Activated CD8-positive, alpha-beta T cell treated with anti-CD3 and anti-CD28 coated beads for 36 hours (primary cell): ENCODE measurements at regions not wholly inside any gene's neighbourhood (a gene's known extent, or its start where the extent isn't known, plus 50 kb on each side); places are given as distances from the start of the nearest gene placed in this dataset.

ENCODE experiments used
- ATAC-seq: fragments of 200-7000 bp; cut with Tn5 transposase; one replicate; pipeline ENCODE4 v1.10.0; 2021; ENCODE audit warnings: mild to moderate bottlenecking, moderate library complexity
- CTCF ChIA-PET: fragments of 350-600 bp; sonication (Branson Sonifier 250); formaldehyde crosslinking; loops from one replicate; lab custom pipeline; 2021; ENCODE audit warnings: antibody characterized with exemption; lab: Charles Lee
- POLR2A ChIA-PET: fragments of 350-600 bp; sonication (Branson Sonifier 250); formaldehyde crosslinking; loops from one replicate; lab custom pipeline; 2021; ENCODE audit warnings: antibody characterized with exemption; lab: Charles Lee
- DNase-seq: peaks from one replicate; pipeline ENCODE4 v3.0.0-alpha.2; 2020
- H3K27ac Mint-ChIP-seq: one replicate; pipeline ENCODE4 v1.8.0; 2021; ENCODE audit warnings: mild to moderate bottlenecking, mixed read lengths
- H3K27me3 Mint-ChIP-seq: one replicate; pipeline ENCODE4 v1.8.0; 2021; ENCODE audit warnings: mixed read lengths
- H3K36me3 Mint-ChIP-seq: one replicate; pipeline ENCODE4 v1.8.0; 2021; ENCODE audit warnings: low read depth, mixed read lengths
- H3K4me1 Mint-ChIP-seq: one replicate; pipeline ENCODE4 v1.8.0; 2021; ENCODE audit warnings: low read depth, mixed read lengths
- H3K4me3 Mint-ChIP-seq: one replicate; pipeline ENCODE4 v1.8.0; 2021; ENCODE audit warnings: mild to moderate bottlenecking, moderate library complexity, mixed read lengths
- H3K9me3 Mint-ChIP-seq: one replicate; pipeline ENCODE4 v1.8.0; 2021; ENCODE audit warnings: mixed read lengths
- CTCF ChIP-seq: fragments of 200-600 bp; IDR thresholded peaks from one replicate; pipeline ENCODE4 v1.8.0; 2022; ENCODE audit warnings: antibody characterized with exemption, mild to moderate bottlenecking
- intact Hi-C: fragments of 100-400 bp; cut with micrococcal nuclease; formaldehyde crosslinking; loops from one replicate; pipeline ENCODE4 v1.10.0; 2022

- intact Hi-C loops = no loop called here
- ChIA-PET POLR2A (no interaction called here), CTCF (no interaction called here)
- ATAC-seq (no peak), DNase-seq (no peak)
- no peak overlapping the region for H3K4me3 Mint-ChIP-seq
- no peaks in the 10 kb centered on the region for H3K36me3 Mint-ChIP-seq
- peaks cover 11% of the 10 kb centered on the region for H3K4me1 Mint-ChIP-seq
- no peaks in the 10 kb centered on the region for H3K9me3 Mint-ChIP-seq
- H3K27ac Mint-ChIP-seq = no peak overlapping the region
- peaks cover 16% of the 10 kb centered on the region for H3K27me3 Mint-ChIP-seq
- TF ChIP-seq CTCF = no peak
These were observed 387.6 kb upstream of the TNP1 start for GRCh38 chr2:217247476-217247875.

DNA sequence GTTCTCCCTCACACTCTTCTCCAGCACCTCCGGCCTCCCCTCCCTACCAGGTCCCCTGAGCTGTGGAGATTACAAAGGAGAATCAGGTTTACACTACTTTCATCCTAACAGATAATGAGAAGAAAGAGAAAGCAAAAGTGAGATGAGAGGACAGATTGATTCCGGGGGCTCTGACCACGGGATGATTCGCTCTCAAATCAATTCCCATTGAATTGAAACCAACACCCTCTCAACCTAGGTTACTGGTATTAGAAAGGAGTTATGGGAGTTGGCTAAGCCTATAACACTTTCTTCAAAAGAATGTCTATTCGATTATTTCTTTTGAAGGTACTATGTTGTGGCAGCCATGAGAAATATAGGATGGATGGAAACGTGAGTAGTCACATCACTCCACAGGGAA lies 386.2 kb upstream of the TNP1 start:
- intact Hi-C loops = no loop called here
- Mint-ChIP-seq H3K9me3 (no peaks in the 10 kb centered on the region), H3K27ac (no peak overlapping the region), H3K4me1 (peaks cover 11% of the 10 kb centered on the region), H3K27me3 (peaks cover 13% of the 10 kb centered on the region), H3K36me3 (no peaks in the 10 kb centered on the region), H3K4me3 (no peak overlapping the region)
- POLR2A ChIA-PET = no interaction called here
- no peak for TF ChIP-seq CTCF
- CTCF ChIA-PET = no interaction called here
- ATAC-seq (peak; percentile 39), DNase-seq (peak; percentile 20)

GRCh38 chr2:217244815-217245214 lies 385.0 kb upstream of the TNP1 start:
- Mint-ChIP-seq H3K9me3 (no peaks in the 10 kb centered on the region), H3K4me3 (no peak overlapping the region), H3K27me3 (peaks cover 13% of the 10 kb centered on the region), H3K36me3 (no peaks in the 10 kb centered on the region), H3K27ac (no peak overlapping the region), H3K4me1 (peaks cover 11% of the 10 kb centered on the region)
- no peak for ATAC-seq
- no peak for DNase-seq
- no peak for TF ChIP-seq CTCF
- CTCF ChIA-PET = no interaction called here
- POLR2A ChIA-PET = no interaction called here
- intact Hi-C loops = no loop called here

GRCh38 chr2:217242947-217243346 lies 383.1 kb upstream of the TNP1 start:
- POLR2A ChIA-PET = no interaction called here
- DNase-seq = no peak
- Mint-ChIP-seq H3K4me3 (no peak overlapping the region), H3K27me3 (peaks cover 13% of the 10 kb centered on the region), H3K4me1 (peaks cover 12% of the 10 kb centered on the region), H3K27ac (no peak overlapping the region), H3K9me3 (no peaks in the 10 kb centered on the region), H3K36me3 (no peaks in the 10 kb centered on the region)
- intact Hi-C loops = no loop called here
- TF ChIP-seq CTCF = no peak
- ATAC-seq = no peak
- CTCF ChIA-PET = interaction anchor here (1.0 kb wide), 1 partner anchor 12 kb away, joined by 3 read pairs; no protein-coding TSS in a partner anchor

- DNase-seq (no peak), ATAC-seq (no peak)
- Mint-ChIP-seq H3K4me1 (no peaks in the 10 kb centered on the region), H3K9me3 (peaks cover 5% of the 10 kb centered on the region), H3K27ac (no peak overlapping the region), H3K4me3 (no peak overlapping the region), H3K27me3 (peaks cover 16% of the 10 kb centered on the region), H3K36me3 (no peaks in the 10 kb centered on the region)
- intact Hi-C loops = no loop called here
- CTCF ChIA-PET = interaction anchor here (1.0 kb wide), 1 partner anchor 529 kb away, joined by 4 read pairs; no protein-coding TSS in a partner anchor
- POLR2A ChIA-PET = no interaction called here
- no peak for TF ChIP-seq CTCF
These were observed 371.9 kb upstream of the TNP1 start for GRCh38 chr2:217231724-217232123.
